HG02678 (cell line): ENCODE measurements at regions not wholly inside any gene's neighbourhood (a gene's known extent, or its start where the extent isn't known, plus 50 kb on each side); places are given as distances from the start of the nearest gene placed in this dataset.

ENCODE experiments used
- ATAC-seq: cut with Tn5 transposase; IDR thresholded peaks from one replicate; pipeline ENCODE4 v1.9.1; 2021; ENCODE audit warnings: mild to moderate bottlenecking, moderate library complexity; ENCODE audit not compliant: unreplicated experiment

GRCh38 chr10:58140691-58141347 is 126.9 kb downstream of the IPMK start:
- ATAC-seq, result no peak

GRCh38 chr10:58140054-58140453 is 127.6 kb downstream of the IPMK start:
- ATAC-seq, result no peak

DNA sequence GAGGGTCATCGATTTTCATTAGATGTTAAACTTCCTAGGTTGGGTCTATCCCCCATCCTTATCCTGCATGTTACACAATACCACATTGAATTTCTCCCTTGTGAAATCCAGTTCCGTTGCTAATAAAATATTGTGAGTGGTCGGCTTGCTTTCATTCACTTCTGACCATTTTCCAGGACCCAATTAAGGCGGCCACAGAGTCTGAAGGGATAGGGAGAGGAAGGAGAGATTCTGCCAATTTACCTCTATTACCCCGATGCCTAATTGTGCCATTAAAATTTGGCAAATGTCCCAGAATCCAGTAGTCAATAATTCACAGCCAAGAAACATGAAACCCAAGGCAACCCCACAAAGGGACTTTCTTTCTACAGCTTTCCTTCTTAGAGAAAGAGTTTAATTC is 129.9 kb downstream of the IPMK start:
- no peak for ATAC-seq

GRCh38 chr10:58115218-58116050 is 152.3 kb downstream of the IPMK start:
- ATAC-seq, result no peak

DNA sequence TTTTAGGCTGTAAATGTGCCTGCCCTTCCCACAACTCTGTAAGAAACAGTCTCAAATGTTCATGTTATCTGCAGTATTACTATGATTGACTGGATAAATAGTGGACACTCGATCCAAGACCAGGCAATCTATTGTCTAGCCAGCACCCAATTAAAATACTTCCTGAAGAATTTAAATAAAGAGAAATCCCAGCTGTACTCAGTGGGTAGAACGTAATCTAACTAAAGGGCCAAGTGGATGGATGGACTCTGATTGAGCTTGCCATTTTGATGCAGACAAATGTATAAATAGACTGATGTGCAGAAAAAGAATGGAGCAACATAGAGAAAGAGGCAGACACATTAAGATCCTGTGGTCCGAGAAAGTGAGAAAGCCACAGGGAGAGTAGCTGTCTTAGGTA is 158.0 kb downstream of the IPMK start:
- ATAC-seq, result no peak

- no peak for ATAC-seq
Observed at GRCh38 chr10:58107506-58107905, 160.2 kb downstream of the IPMK start.

- ATAC-seq, result no peak
Observed at GRCh38 chr10:58106211-58107035, 161.3 kb downstream of the IPMK start.

- ATAC-seq, result no peak
Observed at GRCh38 chr10:58104351-58104751, 163.3 kb downstream of the IPMK start.

- ATAC-seq, result no peak
Observed at GRCh38 chr10:58102897-58103296, 164.8 kb downstream of the IPMK start.

- ATAC-seq, result no peak
Observed at GRCh38 chr10:58101682-58102081, 166.0 kb downstream of the IPMK start.

- ATAC-seq, result no peak
Observed at GRCh38 chr10:58094985-58095718, 172.5 kb downstream of the IPMK start.

DNA sequence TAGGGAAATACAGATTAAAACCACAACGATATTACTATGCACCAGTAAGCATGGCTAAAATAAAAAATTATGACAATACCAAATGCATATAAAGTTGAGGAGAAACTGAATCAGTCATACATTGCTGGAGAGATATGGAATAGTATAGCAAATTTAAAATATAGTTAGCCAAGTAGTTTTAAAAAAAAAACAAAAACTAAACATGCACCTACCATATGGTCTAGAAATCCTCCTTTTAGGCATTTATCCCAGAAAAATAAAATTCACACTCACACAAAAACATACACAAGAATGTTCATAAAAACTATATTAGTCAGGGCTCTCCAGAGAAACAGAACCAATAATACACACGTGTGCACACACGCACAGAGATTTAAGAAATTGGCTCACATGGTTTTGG is 175.8 kb downstream of the IPMK start:
- ATAC-seq, result no peak

DNA sequence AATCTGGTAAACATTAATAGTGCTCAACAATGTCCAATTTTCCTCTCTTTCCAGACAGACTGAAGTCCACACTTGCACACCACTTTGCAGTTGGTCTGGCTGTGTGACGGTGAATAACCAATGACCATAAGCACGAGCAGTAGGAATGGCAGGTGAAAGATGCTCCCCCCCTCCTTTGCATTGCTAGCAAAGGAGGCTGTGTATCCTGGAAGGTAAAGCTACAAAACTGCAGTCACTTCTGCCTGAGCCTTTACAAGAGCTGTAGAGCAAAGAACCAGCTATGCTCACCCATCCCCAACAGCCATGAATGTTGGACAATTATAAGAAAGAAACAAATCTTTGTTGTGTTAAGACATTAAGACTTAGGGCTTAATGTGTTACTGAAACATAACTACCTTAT is 178.0 kb downstream of the IPMK start:
- no peak for ATAC-seq

DNA sequence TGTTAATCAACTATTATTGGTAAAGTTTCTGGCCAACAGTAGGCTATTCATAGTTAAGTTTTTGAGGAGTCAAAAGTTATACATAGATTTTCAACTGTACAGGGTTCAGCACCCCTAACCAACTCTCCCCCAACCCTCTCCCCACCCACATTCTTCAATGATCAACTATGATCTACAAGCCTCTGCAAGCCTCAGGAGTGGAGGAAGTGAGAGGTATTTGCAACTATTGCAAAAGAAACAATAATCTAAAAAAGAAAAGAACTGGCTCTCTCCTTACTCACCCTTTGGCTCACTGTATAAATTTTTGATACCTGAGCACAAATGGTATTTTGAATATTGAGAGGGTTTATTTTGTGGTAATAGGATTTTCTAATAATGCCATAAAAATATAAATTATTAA is 179.8 kb downstream of the IPMK start:
- no peak for ATAC-seq

DNA sequence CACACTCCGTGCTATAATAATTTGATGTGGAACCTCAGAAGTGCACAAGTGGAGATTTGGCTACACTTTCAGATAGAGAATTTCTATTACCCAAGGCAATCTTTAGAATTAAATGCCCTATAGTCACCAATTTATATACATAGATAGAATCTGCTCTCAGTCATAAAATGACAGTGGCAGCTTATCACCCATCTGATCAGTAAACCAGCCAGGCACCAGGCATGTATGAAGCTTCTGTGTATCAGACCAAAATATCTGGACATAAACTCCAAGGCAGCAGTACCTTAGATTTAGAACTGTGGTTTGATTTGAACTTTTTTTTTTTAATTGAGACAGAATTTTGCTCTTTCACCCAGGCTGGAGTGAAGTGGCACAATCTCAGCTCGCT is 180.9 kb downstream of the IPMK start:
- ATAC-seq, result no peak

DNA sequence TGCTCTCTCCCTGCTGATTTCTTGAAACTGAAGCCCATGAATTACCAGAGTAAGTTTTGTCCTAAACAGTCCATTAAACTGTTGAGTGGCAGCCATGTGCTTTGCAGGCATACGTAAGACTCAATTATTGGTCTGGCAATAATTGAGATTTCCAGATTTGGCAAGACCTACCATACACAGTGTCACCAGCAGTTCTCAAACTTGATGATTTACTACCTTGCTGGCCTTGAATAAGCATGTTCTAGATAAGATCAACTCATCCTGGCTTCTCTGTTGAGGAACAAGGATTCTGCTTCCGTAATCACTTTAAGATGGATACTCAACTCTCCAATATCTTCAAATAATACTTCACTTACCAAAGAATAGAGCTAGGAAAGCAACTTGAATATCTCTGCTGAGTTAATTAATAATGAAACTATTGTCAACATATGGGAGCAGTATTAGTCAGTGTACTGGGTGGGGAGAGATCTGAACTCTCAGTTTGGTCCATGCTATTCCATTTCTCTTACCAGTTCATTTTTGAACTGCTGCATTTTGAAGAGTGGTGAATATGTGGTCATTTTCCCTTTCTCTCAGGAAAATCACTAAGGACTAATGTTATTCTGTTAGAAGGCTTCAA is 181.4 kb downstream of the IPMK start:
- ATAC-seq, result no peak

GRCh38 chr10:58082248-58082647 is 185.4 kb downstream of the IPMK start:
- no peak for ATAC-seq

- ATAC-seq, result no peak
Observed at GRCh38 chr10:58081353-58081752, 186.3 kb downstream of the IPMK start.

- no peak for ATAC-seq
Observed at GRCh38 chr10:58079461-58079860, 188.2 kb downstream of the IPMK start.

DNA sequence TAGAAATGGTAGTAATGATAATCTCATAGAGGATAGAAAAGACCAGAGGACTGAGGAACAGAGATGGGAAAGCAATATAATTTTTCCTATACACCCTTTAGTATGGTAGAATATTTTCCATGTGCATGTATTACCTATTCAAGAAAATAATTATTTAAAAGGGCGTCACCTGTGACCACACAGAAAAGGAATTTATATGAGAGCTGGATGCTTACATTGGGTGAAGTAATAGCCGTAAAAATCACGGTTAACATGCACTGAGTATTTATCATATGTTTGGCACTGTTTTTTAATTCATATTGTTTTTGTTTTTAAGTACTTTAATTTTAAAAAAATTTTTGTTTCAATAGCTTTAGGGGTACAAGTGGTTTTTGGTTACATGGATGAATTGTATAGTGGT is 195.1 kb downstream of the IPMK start:
- ATAC-seq, result no peak

DNA sequence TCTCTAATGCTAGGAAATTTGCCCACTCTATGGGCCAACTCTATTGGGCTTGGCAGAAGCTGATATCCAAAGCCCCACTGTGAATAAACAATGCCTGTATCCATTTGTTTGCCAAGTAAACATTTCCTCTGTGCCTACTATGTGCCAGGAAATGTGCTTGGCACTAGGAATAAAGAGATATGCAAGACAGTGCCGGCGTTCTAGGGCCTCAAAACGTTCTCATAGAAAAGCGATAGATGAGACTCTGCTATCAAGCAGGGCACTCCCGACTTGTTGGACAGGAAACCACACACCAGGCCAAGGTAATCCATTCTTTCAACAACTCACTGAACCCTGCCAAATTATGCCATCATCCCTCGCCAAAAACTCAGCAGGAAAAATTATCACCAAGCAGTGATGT is 196.7 kb downstream of the IPMK start:
- ATAC-seq, result no peak
